ENCODE measurements at regions not wholly inside any gene's neighbourhood (a gene's known extent, or its start where the extent isn't known, plus 50 kb on each side); places are given as distances from the start of the nearest gene placed in this dataset.

DNA sequence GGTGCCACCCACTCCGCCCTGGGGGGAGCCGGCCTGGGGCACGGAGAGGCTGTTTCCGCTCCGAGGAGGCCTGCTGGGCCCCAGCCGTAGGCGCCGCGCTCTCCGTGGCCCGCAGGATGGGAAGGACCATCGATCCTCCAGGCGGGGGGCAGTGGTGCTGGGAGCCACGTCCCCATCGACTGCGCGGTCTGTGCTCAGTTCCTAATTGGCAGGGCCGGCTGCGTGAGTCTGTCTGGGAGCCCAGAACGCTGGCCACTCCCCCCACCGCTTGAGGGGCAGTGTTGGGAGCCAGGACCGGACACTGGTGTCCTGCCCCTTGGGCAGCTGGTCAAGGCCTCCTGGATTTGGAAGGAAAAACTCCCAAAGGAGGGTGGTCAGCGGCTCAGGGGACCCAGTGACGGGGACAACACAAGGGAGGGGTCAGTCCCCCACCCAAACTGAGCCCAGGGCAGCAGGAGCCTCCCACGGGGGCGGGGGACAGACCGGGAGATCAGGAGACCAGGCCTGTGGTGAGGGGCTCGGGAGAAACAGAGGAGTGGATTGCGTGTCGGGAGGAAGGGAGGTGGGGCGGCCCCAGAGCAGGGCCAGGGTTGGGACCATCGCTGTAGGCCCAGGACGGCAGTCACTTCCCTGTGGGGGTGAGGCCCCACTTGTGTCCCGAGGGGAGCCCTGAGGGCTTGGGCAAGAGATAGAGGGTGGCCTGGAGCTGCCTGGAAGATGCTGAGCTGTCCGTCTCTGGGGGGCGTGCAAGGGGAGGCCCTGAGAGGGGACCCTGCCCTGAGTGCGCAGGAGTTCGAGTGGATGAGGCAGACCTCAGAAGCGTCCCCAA lies 89.0 kb downstream of the UNCX start:
- DNase-seq, result no peak

GRCh38 chr7:1322240-1323110 lies 89.8 kb downstream of the UNCX start:
- DNase-seq, result no peak

- no peak for DNase-seq
Observed at GRCh38 chr7:1323178-1324027, 90.7 kb downstream of the UNCX start.

DNA sequence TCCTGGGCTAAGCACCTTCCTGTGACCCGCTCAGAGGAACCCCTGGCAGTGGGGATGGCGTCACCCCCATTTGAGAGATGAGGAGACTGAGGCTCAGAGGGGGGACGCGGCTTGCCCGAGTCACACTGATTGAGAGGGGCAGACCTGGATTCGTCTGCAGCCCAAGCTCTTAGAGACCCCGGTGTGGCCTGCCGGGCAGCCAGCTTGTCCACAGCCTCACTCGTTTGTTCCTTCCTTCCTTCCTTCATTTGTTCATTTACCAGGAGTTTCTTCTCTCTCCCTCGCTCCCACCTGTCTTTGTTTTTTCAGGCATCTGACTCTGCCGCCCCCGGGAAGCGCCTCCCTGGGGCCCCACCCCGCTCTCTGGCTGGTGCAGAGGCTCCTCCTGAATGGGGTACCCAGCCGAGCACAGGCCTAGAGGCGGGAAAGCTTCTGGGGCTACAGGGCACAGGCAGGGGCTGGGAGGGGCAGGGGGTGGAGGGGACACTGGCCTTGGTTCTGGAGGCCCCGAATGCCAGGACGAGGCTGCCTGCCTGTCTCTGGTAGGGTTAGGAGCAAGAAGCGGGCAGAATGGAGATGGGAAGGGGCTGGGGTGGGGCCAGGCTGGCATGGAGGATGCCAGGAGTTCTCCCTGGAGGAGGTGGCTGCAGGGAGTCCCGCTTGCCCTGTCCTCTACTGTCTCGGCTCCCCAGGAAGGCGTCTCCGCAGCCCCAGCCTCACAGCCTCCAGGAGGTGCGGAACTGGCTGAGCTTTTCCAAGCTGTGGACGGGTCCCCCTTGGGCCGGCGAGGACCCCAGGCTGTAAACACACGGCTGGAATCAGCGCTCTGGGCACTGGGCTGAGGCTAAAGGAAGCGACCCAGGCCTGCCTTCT lies 91.6 kb downstream of the UNCX start:
- DNase-seq, result no peak

- no peak for DNase-seq
Observed at GRCh38 chr7:1325246-1325645, 92.6 kb downstream of the UNCX start.

GRCh38 chr7:1325646-1326510 lies 93.2 kb downstream of the UNCX start:
- DNase-seq, result no peak

DNA sequence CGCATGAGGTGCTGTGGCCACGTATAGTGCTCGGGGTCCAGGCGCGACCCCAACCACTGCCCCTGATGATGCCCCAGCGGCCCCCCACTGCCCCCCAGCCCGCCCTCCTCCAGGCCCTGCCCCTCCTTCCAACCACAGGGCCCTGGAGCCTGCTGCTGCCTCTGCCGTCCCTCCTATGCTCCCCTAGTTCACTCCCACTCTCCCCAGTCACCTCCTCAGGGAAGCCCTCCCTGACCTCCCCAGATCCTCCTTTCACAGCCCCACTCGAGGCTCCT lies 93.8 kb downstream of the UNCX start:
- DNase-seq, result no peak

GRCh38 chr7:1329261-1329660 lies 96.6 kb downstream of the UNCX start:
- DNase-seq, result no peak

DNA sequence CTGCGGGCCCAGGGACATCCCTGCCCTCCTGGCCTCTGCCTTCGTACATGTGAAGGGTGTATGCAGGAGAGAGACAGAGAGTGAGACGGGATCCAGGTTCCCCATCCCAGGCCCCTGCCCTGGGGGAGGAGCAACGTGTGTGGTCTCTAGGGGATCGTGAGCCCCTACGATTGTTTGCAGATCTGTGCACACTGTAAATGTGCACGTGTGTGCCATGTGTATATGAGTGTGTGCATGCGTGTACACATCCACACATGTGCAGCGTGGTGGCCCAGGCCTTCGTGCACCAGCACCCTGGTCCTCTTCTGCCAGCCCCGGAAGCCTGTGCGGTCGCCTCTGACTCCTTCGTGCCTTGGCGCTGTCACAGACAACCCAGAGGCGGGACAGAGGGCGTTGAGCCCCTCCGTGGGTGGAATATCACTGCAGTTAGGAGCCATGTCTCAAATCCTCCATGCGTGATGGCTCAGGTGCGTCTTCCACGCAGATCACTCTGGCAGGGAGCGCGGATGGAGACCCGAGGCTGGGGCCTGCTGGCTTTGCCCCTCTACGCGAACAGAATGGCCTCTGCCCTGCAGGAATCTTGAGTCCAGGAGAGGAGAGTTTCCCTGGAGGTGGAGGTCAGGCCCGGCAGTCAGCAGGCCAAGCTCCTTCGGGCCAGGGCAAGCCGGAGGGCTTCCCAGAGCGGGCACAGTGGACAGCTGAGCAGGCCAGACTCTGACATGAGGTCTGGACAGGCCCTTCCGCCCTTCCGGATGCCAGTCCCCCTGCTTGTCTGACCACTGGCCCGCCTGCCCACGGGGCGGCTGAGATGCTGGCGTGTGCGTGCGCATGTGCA lies 97.5 kb downstream of the UNCX start:
- DNase-seq, result no peak

GRCh38 chr7:1330801-1331425 lies 98.2 kb downstream of the UNCX start:
- DNase-seq, result no peak

- peak; percentile 18 for DNase-seq
Observed at GRCh38 chr7:1331561-1332467, 99.1 kb downstream of the UNCX start.

DNA sequence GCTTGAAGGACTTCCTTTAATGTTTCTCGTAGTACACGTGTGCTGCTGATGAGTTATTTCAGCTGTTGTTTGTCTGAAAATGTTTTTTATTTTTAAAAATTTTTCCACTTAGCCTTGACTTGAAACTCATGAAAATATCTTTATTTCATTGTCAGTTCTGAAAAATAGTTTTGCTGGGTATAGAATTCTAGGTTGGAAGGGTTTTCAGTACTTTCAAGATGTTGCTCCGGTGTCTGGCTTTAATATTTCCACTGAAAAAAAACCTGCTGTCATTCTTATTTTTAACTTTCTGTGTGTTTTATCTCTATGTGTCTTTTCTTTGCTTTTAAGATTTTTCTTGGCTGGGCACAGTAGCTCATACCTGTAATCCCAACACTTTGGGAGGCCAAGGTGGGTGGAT lies 103.8 kb downstream of the UNCX start:
- no peak for DNase-seq

GRCh38 chr7:1339611-1340010 lies 106.9 kb downstream of the UNCX start:
- DNase-seq, result no peak

DNA sequence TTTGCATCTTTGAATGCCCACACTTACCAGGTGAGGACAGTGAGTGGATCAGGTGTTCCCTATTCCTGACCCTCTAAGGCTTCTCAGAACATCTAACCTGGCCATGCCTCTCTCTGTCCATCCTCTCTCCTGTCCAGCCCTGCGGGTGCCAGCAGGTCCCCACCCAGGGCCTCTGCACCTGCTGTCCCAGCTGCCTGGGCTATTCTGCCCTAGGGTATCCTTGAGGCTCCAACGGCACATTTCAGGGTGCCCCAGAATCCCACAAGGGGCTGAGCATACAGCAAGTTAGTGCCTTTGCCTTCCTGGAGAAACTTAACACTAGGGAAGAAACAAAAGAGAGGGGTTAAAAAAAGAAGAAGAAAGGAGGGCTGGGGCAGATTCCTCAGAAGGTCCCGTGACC lies 107.4 kb downstream of the UNCX start:
- no peak for DNase-seq

- DNase-seq, result no peak
Observed at GRCh38 chr7:1340461-1341360, 108.0 kb downstream of the UNCX start.

- no peak for DNase-seq
Observed at GRCh38 chr7:1341361-1342089, 108.9 kb downstream of the UNCX start.

GRCh38 chr7:1342090-1342640 lies 109.5 kb downstream of the UNCX start:
- no peak for DNase-seq

Data from COR-L47 (cell line).